OCI-LY3 (cell line): ENCODE measurements at regions not wholly inside any gene's neighbourhood (a gene's known extent, or its start where the extent isn't known, plus 50 kb on each side); places are given as distances from the start of the nearest gene placed in this dataset.

Experiments used
- H2AFZ ChIP-seq: fragments of 200-600, 300-600 bp; shearing (Covaris generic); 2 replicates; pipeline ENCODE4 v1.6.0; 2014; ENCODE audit warnings: antibody characterized with exemption, low read depth, low read length
- H3K27ac ChIP-seq: fragments of 200-600, 300-600 bp; sonication (generic); 2 replicates; pipeline ENCODE4 v1.5.1; 2014; ENCODE audit warnings: mild to moderate bottlenecking, low read length, moderate library complexity, mixed read lengths
- H3K27me3 ChIP-seq: fragments of 200-600, 300-600 bp; sonication (generic); 2 replicates; pipeline ENCODE4 v1.6.1; 2014; ENCODE audit warnings: low read depth, low read length, mixed read lengths
- H3K36me3 ChIP-seq: fragments of 200-600, 300-600 bp; sonication (generic); replicated peaks from 2 replicates; pipeline ENCODE3; 2014; ENCODE audit warnings: low read depth, low read length, mixed read lengths
- H3K4me1 ChIP-seq: fragments of 300-600, 200-600 bp; sonication (generic); 2 replicates; pipeline ENCODE4 v1.6.1; 2014; ENCODE audit warnings: low read length, mixed read lengths
- H3K4me2 ChIP-seq: fragments of 200-600, 300-600 bp; sonication (generic); 2 replicates; pipeline ENCODE4 v1.6.1; 2014; ENCODE audit warnings: low read length, mixed read lengths
- H3K4me3 ChIP-seq: fragments of 300-600, 200-600 bp; sonication (generic); 2 replicates; pipeline ENCODE4 v1.5.1; 2014; ENCODE audit warnings: antibody characterized with exemption, mild to moderate bottlenecking, low read length, moderate library complexity
- H3K79me2 ChIP-seq: fragments of 300-600, 200-600 bp; shearing (Covaris generic); 2 replicates; pipeline ENCODE4 v1.6.1; 2014; ENCODE audit warnings: mild to moderate bottlenecking, low read length, mixed read lengths
- H3K9ac ChIP-seq: fragments of 300-600, 200-600 bp; shearing (Covaris generic); 2 replicates; pipeline ENCODE4 v1.6.0; 2014; ENCODE audit warnings: mild to moderate bottlenecking, low read length, moderate library complexity
- H3K9me3 ChIP-seq: fragments of 200-600, 300-600 bp; shearing (Covaris generic); 2 replicates; pipeline ENCODE4 v1.6.1; 2014; ENCODE audit warnings: low read length, mixed read lengths; ENCODE audit not compliant: insufficient read depth
- H4K20me1 ChIP-seq: fragments of 200-600, 300-600 bp; sonication (generic); 2 replicates; pipeline ENCODE4 v1.6.1; 2016; ENCODE audit warnings: low read length, mixed read lengths; ENCODE audit not compliant: insufficient read depth
- EZH2phosphoT487 ChIP-seq: fragments of 200-600 bp; shearing (Covaris generic); IDR thresholded peaks from 2 replicates; pipeline ENCODE4 v1.6.1; 2018; ENCODE audit warnings: antibody characterized with exemption, mixed run types, low read depth
- TF ChIP-seq, protein P1 (sequence below): fragments of 200-600, 300-600 bp; sonication (generic); IDR thresholded peaks from 2 replicates; pipeline ENCODE4 v1.5.1; 2014; ENCODE audit warnings: antibody characterized with exemption, low read length, low read depth

DNA sequence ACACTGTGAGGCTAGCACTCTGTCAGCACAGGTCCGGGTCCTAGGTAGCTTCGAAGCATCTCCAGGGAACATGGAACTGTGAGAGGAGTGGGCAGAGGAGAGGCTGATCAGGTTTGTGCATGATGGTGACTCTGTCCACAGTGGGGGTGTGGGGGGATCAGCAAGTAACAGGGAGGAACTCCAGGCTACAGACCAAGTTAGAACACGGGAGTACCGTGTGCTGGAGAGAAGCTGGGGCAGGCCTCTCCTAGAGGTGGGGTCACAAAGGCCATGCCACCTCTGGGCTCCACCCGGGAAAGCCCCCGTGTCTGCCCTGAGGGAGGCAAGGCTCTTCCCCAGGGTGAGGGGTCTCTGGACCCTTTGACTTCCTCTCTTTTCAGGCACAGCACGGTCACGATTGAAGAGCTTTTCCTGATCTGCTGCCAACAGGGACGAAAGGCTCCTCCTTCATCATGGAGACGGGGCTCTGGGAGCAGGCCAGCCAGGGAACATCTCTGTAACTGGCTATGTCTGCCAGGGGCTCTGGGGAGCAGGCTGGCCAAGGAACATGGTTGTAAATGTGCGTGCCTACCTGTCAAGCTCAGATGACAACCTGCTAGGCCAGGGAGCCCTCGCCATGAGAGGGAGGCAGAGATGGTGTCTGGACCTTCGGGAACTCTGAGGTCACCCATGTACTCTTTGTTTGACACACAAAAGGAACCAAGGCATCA is 1476.1 kb downstream of the BRD1 start:
- Histone ChIP-seq H3K9ac (no peak overlapping the region), H4K20me1 (no peaks in the 10 kb centered on the region), H3K4me3 (no peak overlapping the region), H3K27me3 (peaks cover 13% of the 10 kb centered on the region; the same call in 1 of the 2 replicates), H3K36me3 (no peaks in the 10 kb centered on the region), H3K4me2 (no peak overlapping the region), H3K27ac (no peak overlapping the region), H3K9me3 (no peaks in the 10 kb centered on the region), H3K79me2 (no peaks in the 10 kb centered on the region), H2AFZ (no peak overlapping the region), H3K4me1 (no peaks in the 10 kb centered on the region)
- TF ChIP-seq, protein P1, sequence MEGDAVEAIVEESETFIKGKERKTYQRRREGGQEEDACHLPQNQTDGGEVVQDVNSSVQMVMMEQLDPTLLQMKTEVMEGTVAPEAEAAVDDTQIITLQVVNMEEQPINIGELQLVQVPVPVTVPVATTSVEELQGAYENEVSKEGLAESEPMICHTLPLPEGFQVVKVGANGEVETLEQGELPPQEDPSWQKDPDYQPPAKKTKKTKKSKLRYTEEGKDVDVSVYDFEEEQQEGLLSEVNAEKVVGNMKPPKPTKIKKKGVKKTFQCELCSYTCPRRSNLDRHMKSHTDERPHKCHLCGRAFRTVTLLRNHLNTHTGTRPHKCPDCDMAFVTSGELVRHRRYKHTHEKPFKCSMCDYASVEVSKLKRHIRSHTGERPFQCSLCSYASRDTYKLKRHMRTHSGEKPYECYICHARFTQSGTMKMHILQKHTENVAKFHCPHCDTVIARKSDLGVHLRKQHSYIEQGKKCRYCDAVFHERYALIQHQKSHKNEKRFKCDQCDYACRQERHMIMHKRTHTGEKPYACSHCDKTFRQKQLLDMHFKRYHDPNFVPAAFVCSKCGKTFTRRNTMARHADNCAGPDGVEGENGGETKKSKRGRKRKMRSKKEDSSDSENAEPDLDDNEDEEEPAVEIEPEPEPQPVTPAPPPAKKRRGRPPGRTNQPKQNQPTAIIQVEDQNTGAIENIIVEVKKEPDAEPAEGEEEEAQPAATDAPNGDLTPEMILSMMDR, result no peak
- TF ChIP-seq EZH2phosphoT487, result no peak

DNA sequence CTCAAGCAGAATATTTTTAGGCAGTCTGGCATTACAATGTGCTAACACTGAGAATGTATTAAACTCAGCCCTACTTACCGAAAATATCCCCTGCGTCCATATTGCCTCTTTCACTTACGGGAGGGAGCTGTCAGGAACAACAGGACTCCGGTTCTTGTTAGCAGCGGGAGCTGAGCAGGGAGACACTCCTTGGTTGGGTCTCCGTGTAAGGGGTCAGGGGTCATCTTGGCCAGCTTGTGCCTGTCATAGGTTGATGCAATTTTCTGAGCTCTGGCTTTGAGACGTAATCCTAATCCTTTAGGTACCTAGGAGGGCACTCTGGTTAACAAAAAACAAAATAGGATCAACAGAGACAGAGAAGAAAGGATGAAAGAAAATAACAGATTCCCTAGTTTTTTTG is 1477.2 kb downstream of the BRD1 start:
- no peaks in the 10 kb centered on the region for H3K4me1 ChIP-seq
- H3K4me2 ChIP-seq, result no peak overlapping the region
- peaks cover 13% of the 10 kb centered on the region; the same call in 1 of the 2 replicates for H3K27me3 ChIP-seq
- H3K9me3 ChIP-seq, result no peaks in the 10 kb centered on the region
- H4K20me1 ChIP-seq, result no peaks in the 10 kb centered on the region
- no peaks in the 10 kb centered on the region for H3K36me3 ChIP-seq
- no peak overlapping the region for H2AFZ ChIP-seq
- no peak overlapping the region for H3K4me3 ChIP-seq
- no peak overlapping the region for H3K27ac ChIP-seq
- no peak overlapping the region for H3K9ac ChIP-seq
- TF ChIP-seq, protein P1, result no peak
- TF ChIP-seq EZH2phosphoT487, result no peak
- no peaks in the 10 kb centered on the region for H3K79me2 ChIP-seq

DNA sequence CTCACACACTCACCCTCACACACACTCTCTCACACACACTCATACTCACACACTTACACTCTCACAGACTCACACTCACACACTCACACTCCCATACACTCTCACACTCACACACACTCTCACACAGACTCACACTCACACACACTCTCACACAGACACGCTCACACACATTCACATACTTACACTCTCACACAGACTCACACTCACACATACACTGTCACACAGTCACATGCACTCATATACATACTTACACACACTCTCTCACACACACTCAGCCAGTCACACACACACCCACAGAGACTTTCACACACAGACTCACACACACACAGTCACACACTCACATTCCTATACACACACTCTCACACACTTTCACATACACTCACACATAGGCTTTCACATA is 1478.8 kb downstream of the BRD1 start:
- H4K20me1 ChIP-seq, result no peaks in the 10 kb centered on the region
- H2AFZ ChIP-seq, result no peak overlapping the region
- no peaks in the 10 kb centered on the region for H3K9me3 ChIP-seq
- no peaks in the 10 kb centered on the region for H3K79me2 ChIP-seq
- no peak overlapping the region for H3K4me3 ChIP-seq
- TF ChIP-seq, protein P1, result no peak
- TF ChIP-seq EZH2phosphoT487, result no peak
- no peak overlapping the region for H3K27ac ChIP-seq
- H3K4me2 ChIP-seq, result no peak overlapping the region
- H3K36me3 ChIP-seq, result no peaks in the 10 kb centered on the region
- H3K9ac ChIP-seq, result no peak overlapping the region
- H3K4me1 ChIP-seq, result no peaks in the 10 kb centered on the region
- H3K27me3 ChIP-seq, result peaks cover 8% of the 10 kb centered on the region; the same call in 1 of the 2 replicates

DNA sequence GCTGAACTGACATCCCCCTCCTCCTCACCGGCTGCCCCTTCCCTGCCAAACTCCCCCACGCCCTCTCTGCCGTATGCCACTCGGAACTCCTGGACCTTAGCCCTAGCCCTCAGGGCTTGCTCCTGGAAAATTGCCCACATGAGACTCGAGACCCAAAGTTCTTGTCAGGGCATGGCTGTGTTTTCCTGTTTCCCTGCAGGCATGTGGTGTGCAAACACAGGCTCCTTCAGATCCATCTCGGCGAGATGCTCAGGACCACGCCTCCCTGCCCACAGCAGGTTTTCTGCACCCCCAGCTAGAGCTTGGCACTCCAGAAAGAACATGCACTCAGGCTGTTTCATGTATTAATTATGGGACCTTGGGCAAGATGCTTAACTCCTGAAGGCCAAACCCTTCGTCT is 1480.4 kb downstream of the BRD1 start:
- no peaks in the 10 kb centered on the region for H4K20me1 ChIP-seq
- no peak for TF ChIP-seq EZH2phosphoT487
- TF ChIP-seq, protein P1, result no peak
- H3K36me3 ChIP-seq, result no peaks in the 10 kb centered on the region
- H3K9ac ChIP-seq, result no peak overlapping the region
- H3K9me3 ChIP-seq, result no peaks in the 10 kb centered on the region
- H3K27ac ChIP-seq, result no peak overlapping the region
- H2AFZ ChIP-seq, result no peak overlapping the region
- H3K4me1 ChIP-seq, result no peaks in the 10 kb centered on the region
- no peaks in the 10 kb centered on the region for H3K79me2 ChIP-seq
- no peak overlapping the region for H3K4me2 ChIP-seq
- H3K27me3 ChIP-seq, result peaks cover 8% of the 10 kb centered on the region; the same call in 1 of the 2 replicates
- H3K4me3 ChIP-seq, result no peak overlapping the region
